PC-9 (cell line): ENCODE measurements at regions not wholly inside any gene's neighbourhood (a gene's known extent, or its start where the extent isn't known, plus 50 kb on each side); places are given as distances from the start of the nearest gene placed in this dataset.

Source experiments
- BruUV-seq: library from RNA; stranded (reverse); fragments of 400-500 nt; replicated peaks from 2 replicates; lab custom pipeline; 2021; lab: Mats Ljungman, UMichigan
- CTCF ChIA-PET: fragments of 300-600 bp; sonication (Branson Sonifier 250); formaldehyde crosslinking; loops from one replicate; lab custom pipeline; 2022; ENCODE audit warnings: antibody characterized with exemption; lab: Charles Lee
- POLR2A ChIA-PET: fragments of 300-600 bp; sonication (Branson Sonifier 250); formaldehyde crosslinking; loops from one replicate; lab custom pipeline; 2022; ENCODE audit warnings: antibody characterized with exemption; ENCODE audit not compliant: unreplicated experiment; lab: Charles Lee
- DNase-seq, 2 experiments: peaks; one replicate each; pipeline versions ENCODE4 v3.0.0 to v3.0.0-alpha.2; 2015 to 2022; ENCODE audit warnings: mixed read lengths in 1 of 2
- H2AFZ ChIP-seq: fragments of 200-600 bp; sonication (generic); 2 replicates; pipeline ENCODE4 v1.8.1; 2017; ENCODE audit warnings: antibody characterized with exemption
- H3F3A ChIP-seq: fragments of 200-600 bp; sonication (generic); 2 replicates; pipeline ENCODE4 v1.8.1; 2017; ENCODE audit warnings: antibody characterized with exemption, mild to moderate bottlenecking, low read depth; ENCODE audit not compliant: insufficient read depth
- H3K27ac ChIP-seq: fragments of 200-600 bp; sonication (generic); 2 replicates; pipeline ENCODE4 v1.6.1; 2016; ENCODE audit warnings: mixed run types
- H3K27me3 ChIP-seq: fragments of 200-600 bp; sonication (generic); 2 replicates; pipeline ENCODE4 v1.6.1; 2016; ENCODE audit warnings: low read depth, mixed run types; ENCODE audit not compliant: insufficient read depth
- H3K36me3 ChIP-seq: fragments of 200-600 bp; sonication (generic); 2 replicates; pipeline ENCODE4 v1.6.1; 2016; ENCODE audit warnings: low read depth, mixed run types
- H3K4me1 ChIP-seq: fragments of 200-600 bp; sonication (generic); replicated peaks from 2 replicates; pipeline ENCODE4 v1.6.1; 2016; ENCODE audit warnings: mixed run types; ENCODE audit not compliant: insufficient read depth
- H3K4me2 ChIP-seq: fragments of 200-600 bp; sonication (generic); 2 replicates; pipeline ENCODE4 v1.6.1; 2017; ENCODE audit warnings: mixed run types
- H3K4me3 ChIP-seq: fragments of 200-600 bp; sonication (generic); 2 replicates; pipeline ENCODE4 v1.6.1; 2016; ENCODE audit warnings: mixed run types
- H3K79me2 ChIP-seq: fragments of 200-600 bp; sonication (generic); 2 replicates; pipeline ENCODE4 v1.6.1; 2017; ENCODE audit warnings: low read depth, mixed run types
- H3K9me2 ChIP-seq: fragments of 200-600 bp; sonication (generic); 2 replicates; pipeline ENCODE4 v1.8.1; 2017; ENCODE audit warnings: mild to moderate bottlenecking; ENCODE audit not compliant: insufficient read depth
- H3K9me3 ChIP-seq: fragments of 200-600 bp; sonication (generic); 2 replicates; pipeline ENCODE4 v1.8.1; 2016; ENCODE audit warnings: low read depth; ENCODE audit not compliant: insufficient read depth
- H4K20me1 ChIP-seq: fragments of 200-600 bp; sonication (generic); 2 replicates; pipeline ENCODE4 v1.8.1; 2017; ENCODE audit not compliant: insufficient read depth
- EZH2 ChIP-seq: fragments of 200-600 bp; sonication (generic); IDR thresholded peaks from 2 replicates; pipeline ENCODE4 v1.8.0; 2017; ENCODE audit warnings: antibody characterized with exemption, low read depth
- intact Hi-C: fragments of 100-400 bp; cut with micrococcal nuclease; formaldehyde crosslinking; loops from one replicate; pipeline ENCODE4 v1.10.0; 2022; ENCODE audit not compliant: unreplicated experiment
- TF ChIP-seq, protein P1 (sequence below): fragments of 200-600 bp; sonication (generic); conservative IDR thresholded peaks from 2 replicates; pipeline ENCODE4 v1.6.1; 2017; ENCODE audit warnings: mixed run types, antibody characterized with exemption, mild to moderate bottlenecking, moderate library complexity

- Histone ChIP-seq H3K9me2 (no peaks in the 10 kb centered on the region), H4K20me1 (no peaks in the 10 kb centered on the region), H3K9me3 (no peaks in the 10 kb centered on the region), H3K79me2 (no peaks in the 10 kb centered on the region), H3F3A (no peaks in the 10 kb centered on the region), H3K4me2 (no peak overlapping the region), H3K4me3 (no peak overlapping the region), H3K27me3 (no peaks in the 10 kb centered on the region), H3K27ac (no peak overlapping the region), H3K4me1 (no peaks in the 10 kb centered on the region), H3K36me3 (no peaks in the 10 kb centered on the region), H2AFZ (no peak overlapping the region)
- no peak for TF ChIP-seq EZH2
- TF ChIP-seq, protein P1, sequence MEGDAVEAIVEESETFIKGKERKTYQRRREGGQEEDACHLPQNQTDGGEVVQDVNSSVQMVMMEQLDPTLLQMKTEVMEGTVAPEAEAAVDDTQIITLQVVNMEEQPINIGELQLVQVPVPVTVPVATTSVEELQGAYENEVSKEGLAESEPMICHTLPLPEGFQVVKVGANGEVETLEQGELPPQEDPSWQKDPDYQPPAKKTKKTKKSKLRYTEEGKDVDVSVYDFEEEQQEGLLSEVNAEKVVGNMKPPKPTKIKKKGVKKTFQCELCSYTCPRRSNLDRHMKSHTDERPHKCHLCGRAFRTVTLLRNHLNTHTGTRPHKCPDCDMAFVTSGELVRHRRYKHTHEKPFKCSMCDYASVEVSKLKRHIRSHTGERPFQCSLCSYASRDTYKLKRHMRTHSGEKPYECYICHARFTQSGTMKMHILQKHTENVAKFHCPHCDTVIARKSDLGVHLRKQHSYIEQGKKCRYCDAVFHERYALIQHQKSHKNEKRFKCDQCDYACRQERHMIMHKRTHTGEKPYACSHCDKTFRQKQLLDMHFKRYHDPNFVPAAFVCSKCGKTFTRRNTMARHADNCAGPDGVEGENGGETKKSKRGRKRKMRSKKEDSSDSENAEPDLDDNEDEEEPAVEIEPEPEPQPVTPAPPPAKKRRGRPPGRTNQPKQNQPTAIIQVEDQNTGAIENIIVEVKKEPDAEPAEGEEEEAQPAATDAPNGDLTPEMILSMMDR = no peak
- intact Hi-C loops = no loop called here
- no TSS peak for BruUV-seq
- no peak for DNase-seq
- CTCF ChIA-PET = no interaction called here
- POLR2A ChIA-PET = no interaction called here
Observed at GRCh38 chrX:40835526-40835925, 100.2 kb upstream of the MED14 start.

DNA sequence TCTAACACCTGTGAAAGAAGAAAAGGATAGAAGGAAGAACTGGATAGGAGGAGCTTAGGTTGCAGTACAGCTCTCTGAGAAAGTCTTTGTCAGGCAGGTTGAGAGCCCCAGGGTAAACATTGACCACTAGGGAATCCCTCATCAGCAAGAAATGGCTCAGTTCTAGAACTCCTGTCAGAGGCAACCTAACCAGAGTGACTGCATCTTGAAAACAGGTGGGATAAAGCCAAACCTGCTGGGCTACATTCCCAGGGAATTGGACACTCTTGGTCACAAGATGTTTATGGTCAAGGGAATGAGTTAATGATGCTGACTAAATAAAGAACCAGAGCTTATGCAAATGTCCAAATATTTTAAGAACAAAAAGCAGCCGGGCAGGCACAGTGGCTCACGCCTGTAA is 108.3 kb upstream of the MED14 start:
- Histone ChIP-seq H2AFZ (no peak overlapping the region), H3K4me2 (no peak overlapping the region), H3K4me1 (no peaks in the 10 kb centered on the region), H3F3A (no peaks in the 10 kb centered on the region), H3K79me2 (no peaks in the 10 kb centered on the region), H3K9me3 (no peaks in the 10 kb centered on the region), H3K27ac (no peak overlapping the region), H3K4me3 (no peak overlapping the region), H4K20me1 (no peaks in the 10 kb centered on the region), H3K27me3 (no peaks in the 10 kb centered on the region), H3K36me3 (no peaks in the 10 kb centered on the region), H3K9me2 (no peaks in the 10 kb centered on the region)
- TF ChIP-seq, protein P1 = no peak
- TF ChIP-seq EZH2 = no peak
- CTCF ChIA-PET = no interaction called here
- intact Hi-C loops = loop anchor here (10.0 kb wide), 1 partner anchor 61 kb away; no protein-coding TSS in a partner anchor
- POLR2A ChIA-PET = interaction anchor here (0.6 kb wide), 1 partner anchor 321 kb away, joined by 3 read pairs; no protein-coding TSS in a partner anchor
- peak; percentile 24 to 71 for DNase-seq
- BruUV-seq = no TSS peak

DNA sequence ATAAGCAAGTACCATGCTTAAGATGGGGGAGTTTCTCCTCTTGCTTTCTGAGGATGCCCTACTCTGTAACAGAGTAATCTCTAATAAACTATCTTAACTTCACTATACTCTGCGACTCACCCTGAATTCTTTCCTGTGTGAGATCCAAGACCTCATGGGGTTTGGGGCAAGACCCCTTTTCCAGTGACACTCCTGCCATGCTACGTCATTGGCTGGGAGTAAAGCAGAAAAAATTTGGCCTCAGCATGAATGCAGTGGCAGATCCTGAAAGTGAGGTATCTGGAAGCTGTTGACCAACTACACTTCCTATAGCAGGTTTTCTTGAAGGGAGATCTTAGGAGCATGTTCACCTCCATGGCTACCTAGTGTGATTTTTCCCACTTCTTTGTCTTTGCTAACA is 109.1 kb upstream of the MED14 start:
- Histone ChIP-seq H3K9me2 (no peaks in the 10 kb centered on the region), H3K4me2 (no peak overlapping the region), H3K9me3 (no peaks in the 10 kb centered on the region), H3K27me3 (no peaks in the 10 kb centered on the region), H3K4me3 (no peak overlapping the region), H3F3A (no peaks in the 10 kb centered on the region), H3K36me3 (no peaks in the 10 kb centered on the region), H3K27ac (no peak overlapping the region), H4K20me1 (no peaks in the 10 kb centered on the region), H3K79me2 (no peaks in the 10 kb centered on the region), H2AFZ (no peak overlapping the region), H3K4me1 (no peaks in the 10 kb centered on the region)
- BruUV-seq = no TSS peak
- ChIA-PET CTCF (no interaction called here), POLR2A (no interaction called here)
- TF ChIP-seq, protein P1 = no peak
- TF ChIP-seq EZH2 = no peak
- no peak for DNase-seq
- intact Hi-C loops = loop anchor here (10.0 kb wide), 1 partner anchor 60 kb away; no protein-coding TSS in a partner anchor
